ENCODE measurements at regions not wholly inside any gene's neighbourhood (a gene's known extent, or its start where the extent isn't known, plus 50 kb on each side); places are given as distances from the start of the nearest gene placed in this dataset.

DNA sequence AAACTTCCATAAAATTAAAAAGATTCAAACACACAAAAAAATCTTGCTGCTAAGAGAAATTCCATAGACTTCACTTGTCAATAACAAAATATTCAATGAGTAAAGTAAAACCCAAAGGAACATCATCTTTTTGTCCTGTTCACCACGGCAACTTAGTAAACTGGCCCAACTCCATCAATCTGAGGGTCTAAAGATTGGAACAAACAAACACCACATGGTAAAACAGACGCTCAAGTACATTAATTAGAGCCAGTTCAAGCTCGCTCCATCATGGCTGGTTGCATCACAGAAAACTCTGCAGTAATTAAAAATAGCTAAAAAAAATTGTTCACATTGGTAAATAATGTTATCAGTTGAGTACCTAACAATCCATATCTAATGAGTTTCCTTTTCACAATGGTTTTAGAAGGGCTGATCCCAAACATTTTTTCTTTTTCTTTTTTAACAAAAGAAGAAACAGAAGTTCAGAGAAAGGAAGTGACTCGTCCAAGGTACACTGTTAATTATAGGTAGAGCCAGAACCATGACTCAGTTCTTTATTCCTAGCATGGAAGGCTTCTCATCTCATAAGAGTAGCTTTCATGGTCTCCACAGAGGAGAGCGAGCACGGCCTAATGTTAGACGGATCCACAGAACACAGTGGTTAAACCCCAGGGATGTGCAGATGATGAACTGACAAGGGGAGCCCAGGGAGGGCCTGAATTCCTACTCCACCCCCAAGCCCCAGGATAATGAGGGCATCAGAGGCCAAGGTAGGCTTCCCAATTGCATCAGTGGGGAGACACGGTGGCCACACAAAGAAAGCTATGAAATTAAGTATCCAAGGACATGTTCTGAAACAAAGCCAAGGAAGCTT, 79.2 kb upstream of the ARHGEF3 start:
- POLR2A ChIA-PET, result interaction anchor here (2.8 kb wide), 1 partner anchor 36 kb away, joined by 11 read pairs; no protein-coding TSS in a partner anchor
- H3K36me3 Mint-ChIP-seq (ENCODE audit: low read depth), result peaks cover 47% of the 10 kb centered on the region
- no peaks in the 10 kb centered on the region for H3K27me3 Mint-ChIP-seq
- H3K4me3 Mint-ChIP-seq, result no peak overlapping the region
- no peaks in the 10 kb centered on the region for H3K9me3 Mint-ChIP-seq
- CTCF ChIA-PET, result no interaction called here
- no peak overlapping the region for H3K27ac Mint-ChIP-seq
- H3K4me1 Mint-ChIP-seq, result peaks cover 57% of the 10 kb centered on the region
- DNase-seq, result no peak

DNA sequence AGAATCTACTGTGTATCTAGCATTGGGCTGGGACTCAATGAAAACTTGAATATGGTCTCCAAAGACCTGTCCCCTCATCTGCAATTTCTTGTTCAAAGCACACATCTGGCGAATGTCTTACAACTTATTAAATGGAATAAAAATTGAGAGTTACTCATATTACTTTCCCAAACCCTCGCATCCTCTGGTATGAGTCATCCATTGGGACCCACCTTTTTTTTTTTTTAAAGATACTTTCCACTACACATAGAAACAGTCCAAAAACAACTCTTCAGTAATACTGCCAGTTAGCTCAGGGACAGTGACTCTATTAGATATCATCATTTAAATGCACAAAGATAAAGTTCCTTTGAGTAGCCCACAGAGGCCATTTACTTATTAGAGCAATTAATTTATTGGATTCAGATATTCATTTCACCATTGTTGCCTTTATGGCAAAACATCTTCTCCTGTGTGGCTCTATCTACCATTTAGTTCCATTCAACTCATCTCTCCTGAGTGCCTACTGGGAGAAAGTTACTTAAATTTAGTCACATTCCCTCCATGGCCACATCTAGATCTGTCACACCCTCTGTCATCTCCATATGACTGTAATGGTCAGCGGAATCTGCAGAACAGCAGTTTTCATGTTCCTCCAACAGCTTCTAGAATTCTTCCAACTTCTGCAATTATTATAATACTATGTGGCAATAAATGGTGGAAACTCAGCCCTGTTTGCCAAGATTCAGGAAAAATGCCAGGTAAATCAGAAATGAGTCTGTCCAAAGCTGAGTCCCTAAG, 77.9 kb upstream of the ARHGEF3 start:
- no peak overlapping the region for H3K4me3 Mint-ChIP-seq
- ChIA-PET CTCF (no interaction called here), POLR2A (interaction anchor here (2.8 kb wide), 1 partner anchor 38 kb away, joined by 11 read pairs; no protein-coding TSS in a partner anchor)
- DNase-seq, result no peak
- H3K4me1 Mint-ChIP-seq, result peaks cover 49% of the 10 kb centered on the region
- no peaks in the 10 kb centered on the region for H3K9me3 Mint-ChIP-seq
- H3K27ac Mint-ChIP-seq, result no peak overlapping the region
- peaks cover 38% of the 10 kb centered on the region for H3K36me3 Mint-ChIP-seq (ENCODE audit: low read depth)
- no peaks in the 10 kb centered on the region for H3K27me3 Mint-ChIP-seq

DNA sequence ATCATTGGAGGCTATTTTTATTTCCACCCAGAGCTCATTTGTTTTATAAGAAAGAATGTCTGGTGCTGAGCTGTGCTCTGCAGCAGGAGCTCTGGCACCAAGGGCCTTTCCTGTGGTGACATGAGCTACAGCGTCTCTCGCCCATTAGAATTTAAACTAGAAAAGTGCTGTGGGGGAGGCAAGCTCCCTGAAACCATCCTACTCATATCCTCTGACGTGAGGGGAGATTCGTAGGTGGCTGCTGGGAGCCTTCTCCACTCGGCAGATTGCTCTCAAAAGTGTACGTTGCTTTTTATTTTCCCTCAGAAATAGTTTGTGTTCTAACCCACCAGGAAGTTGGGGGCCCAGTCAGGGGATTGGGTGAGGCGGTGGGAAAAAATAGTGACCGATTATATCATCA, 76.3 kb upstream of the ARHGEF3 start:
- no peaks in the 10 kb centered on the region for H3K9me3 Mint-ChIP-seq
- CTCF ChIA-PET, result interaction anchor here (0.7 to 1.9 kb wide), 7 partner anchors 10 to 176 kb away, joined by 3 to 6 read pairs (median 4); partner anchors contain the start of gene ARHGEF3
- H3K36me3 Mint-ChIP-seq (ENCODE audit: low read depth), result peaks cover 34% of the 10 kb centered on the region
- H3K27ac Mint-ChIP-seq, result peak overlapping the region; percentile 51
- H3K4me3 Mint-ChIP-seq, result no peak overlapping the region
- peak; percentile 39 for DNase-seq
- POLR2A ChIA-PET, result interaction anchor here (0.8 to 1.1 kb wide), 3 partner anchors 37 to 153 kb away, joined by 3 read pairs; no protein-coding TSS in a partner anchor
- H3K27me3 Mint-ChIP-seq, result no peaks in the 10 kb centered on the region
- H3K4me1 Mint-ChIP-seq, result peaks cover 50% of the 10 kb centered on the region

GRCh38 chr3:56876916-56877315, 75.2 kb upstream of the ARHGEF3 start:
- H3K4me3 Mint-ChIP-seq, result no peak overlapping the region
- no peak for DNase-seq
- H3K4me1 Mint-ChIP-seq, result peaks cover 50% of the 10 kb centered on the region
- peaks cover 33% of the 10 kb centered on the region for H3K36me3 Mint-ChIP-seq (ENCODE audit: low read depth)
- H3K9me3 Mint-ChIP-seq, result no peaks in the 10 kb centered on the region
- ChIA-PET CTCF (interaction anchor here (1.2 to 1.9 kb wide), 2 partner anchors 9 to 11 kb away, joined by 5 to 6 read pairs; no protein-coding TSS in a partner anchor), POLR2A (interaction anchor here (1.2 kb wide), 1 partner anchor 39 kb away, joined by 4 read pairs; no protein-coding TSS in a partner anchor)
- no peak overlapping the region for H3K27ac Mint-ChIP-seq
- no peaks in the 10 kb centered on the region for H3K27me3 Mint-ChIP-seq

- peaks cover 35% of the 10 kb centered on the region for H3K4me1 Mint-ChIP-seq
Observed at GRCh38 chr3:56874269-56874668, 72.5 kb upstream of the ARHGEF3 start.

DNA sequence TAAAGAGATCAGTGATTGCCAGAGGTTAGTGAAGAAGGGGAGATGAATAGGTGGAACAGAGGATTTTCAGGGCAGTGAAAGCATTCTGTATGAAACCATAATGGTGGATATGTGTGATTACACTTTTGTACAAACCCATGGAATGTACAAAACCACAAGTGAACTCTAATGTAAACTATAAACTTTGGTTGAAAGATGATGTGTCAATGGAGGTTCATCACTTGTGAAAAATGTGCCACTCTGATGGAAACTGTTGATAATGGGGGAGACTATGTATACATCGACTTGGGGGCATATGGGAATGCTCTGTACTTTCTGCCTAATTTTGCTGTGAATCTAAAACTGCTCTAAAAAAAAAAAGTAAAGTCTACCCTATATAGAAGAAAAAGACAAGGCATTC, 68.7 kb upstream of the ARHGEF3 start:
- H3K27ac Mint-ChIP-seq, result no peak overlapping the region
- peaks cover 15% of the 10 kb centered on the region for H3K4me1 Mint-ChIP-seq
- POLR2A ChIA-PET, result interaction anchor here (0.6 to 2.3 kb wide), 2 partner anchors 46 kb away, joined by 3 to 10 read pairs; no protein-coding TSS in a partner anchor

More at GRCh38 chr3:56874269-56874668, 72.5 kb upstream of the ARHGEF3 start:
- Mint-ChIP-seq H3K27me3 (no peaks in the 10 kb centered on the region), H3K27ac (no peak overlapping the region), H3K9me3 (no peaks in the 10 kb centered on the region), H3K4me3 (no peak overlapping the region), H3K36me3 (ENCODE audit: low read depth) (peaks cover 10% of the 10 kb centered on the region)
- no peak for DNase-seq
- ChIA-PET POLR2A (no interaction called here), CTCF (no interaction called here)

GRCh38 chr3:56869157-56869889, 67.6 kb upstream of the ARHGEF3 start:
- no peak overlapping the region for H3K4me3 Mint-ChIP-seq
- CTCF ChIA-PET, result interaction anchor here (0.6 to 1.3 kb wide), 3 partner anchors 8 to 423 kb away, joined by 3 to 5 read pairs (median 3); no protein-coding TSS in a partner anchor
- DNase-seq, result no peak

More for the DNA sequence above, 68.7 kb upstream of the ARHGEF3 start:
- no peaks in the 10 kb centered on the region for H3K27me3 Mint-ChIP-seq
- CTCF ChIA-PET, result no interaction called here
- DNase-seq, result no peak
- no peak overlapping the region for H3K4me3 Mint-ChIP-seq
- peaks cover 3% of the 10 kb centered on the region for H3K36me3 Mint-ChIP-seq (ENCODE audit: low read depth)
- H3K9me3 Mint-ChIP-seq, result no peaks in the 10 kb centered on the region

GRCh38 chr3:56868706-56869105, 67.0 kb upstream of the ARHGEF3 start:
- no peak overlapping the region for H3K4me3 Mint-ChIP-seq
- H3K9me3 Mint-ChIP-seq, result no peaks in the 10 kb centered on the region
- H3K27me3 Mint-ChIP-seq, result no peaks in the 10 kb centered on the region
- ChIA-PET POLR2A (interaction anchor here (1.0 to 2.3 kb wide), 3 partner anchors 48 to 79 kb away, joined by 3 to 10 read pairs (median 6); no protein-coding TSS in a partner anchor), CTCF (interaction anchor here (0.6 to 1.3 kb wide), 2 partner anchors 9 to 422 kb away, joined by 3 to 5 read pairs; no protein-coding TSS in a partner anchor)
- H3K36me3 Mint-ChIP-seq (ENCODE audit: low read depth), result peaks cover 10% of the 10 kb centered on the region
- H3K27ac Mint-ChIP-seq, result no peak overlapping the region
- no peak for DNase-seq
- H3K4me1 Mint-ChIP-seq, result peaks cover 26% of the 10 kb centered on the region

More at GRCh38 chr3:56869157-56869889, 67.6 kb upstream of the ARHGEF3 start:
- Mint-ChIP-seq H3K4me1 (peaks cover 20% of the 10 kb centered on the region), H3K36me3 (ENCODE audit: low read depth) (peaks cover 5% of the 10 kb centered on the region), H3K27me3 (no peaks in the 10 kb centered on the region), H3K27ac (no peak overlapping the region), H3K9me3 (no peaks in the 10 kb centered on the region)
- POLR2A ChIA-PET, result interaction anchor here (1.0 to 2.3 kb wide), 3 partner anchors 47 to 79 kb away, joined by 3 to 10 read pairs (median 6); no protein-coding TSS in a partner anchor

DNA sequence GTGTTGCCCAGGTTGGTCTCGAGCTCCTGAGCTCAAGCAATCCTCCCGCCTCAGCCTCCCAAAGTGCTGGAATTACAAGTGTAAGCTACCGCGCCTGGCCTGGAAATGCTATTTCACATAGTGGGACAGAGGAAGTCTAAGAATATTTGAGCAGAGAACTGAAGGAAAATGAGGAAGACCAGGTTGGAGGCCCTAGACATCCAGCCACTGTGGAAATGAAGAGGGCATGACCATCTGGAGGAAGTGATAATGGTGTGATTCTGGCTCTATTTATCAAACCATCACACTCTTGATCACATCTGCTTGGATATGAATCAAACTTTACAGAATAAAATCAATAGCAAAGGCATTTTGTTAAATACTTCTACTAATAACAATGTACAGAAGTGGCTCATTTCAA, 65.9 kb upstream of the ARHGEF3 start:
- Mint-ChIP-seq H3K4me3 (no peak overlapping the region), H3K9me3 (no peaks in the 10 kb centered on the region), H3K36me3 (ENCODE audit: low read depth) (peaks cover 7% of the 10 kb centered on the region), H3K27me3 (no peaks in the 10 kb centered on the region), H3K4me1 (peaks cover 31% of the 10 kb centered on the region), H3K27ac (no peak overlapping the region)
- ChIA-PET POLR2A (no interaction called here), CTCF (interaction anchor here (0.6 to 1.3 kb wide), 2 partner anchors 10 to 244 kb away, joined by 3 to 5 read pairs; no protein-coding TSS in a partner anchor)
- no peak for DNase-seq

GRCh38 chr3:56864918-56865524, 63.3 kb upstream of the ARHGEF3 start:
- Mint-ChIP-seq H3K27ac (no peak overlapping the region), H3K27me3 (no peaks in the 10 kb centered on the region), H3K9me3 (no peaks in the 10 kb centered on the region), H3K36me3 (ENCODE audit: low read depth) (peaks cover 7% of the 10 kb centered on the region), H3K4me1 (peaks cover 52% of the 10 kb centered on the region), H3K4me3 (no peak overlapping the region)
- ChIA-PET CTCF (interaction anchor here (1.3 kb wide), 1 partner anchor 52 kb away, joined by 4 read pairs; no protein-coding TSS in a partner anchor), POLR2A (interaction anchor here (1.7 kb wide), 1 partner anchor 51 kb away, joined by 5 read pairs; no protein-coding TSS in a partner anchor)
- DNase-seq, result no peak

DNA sequence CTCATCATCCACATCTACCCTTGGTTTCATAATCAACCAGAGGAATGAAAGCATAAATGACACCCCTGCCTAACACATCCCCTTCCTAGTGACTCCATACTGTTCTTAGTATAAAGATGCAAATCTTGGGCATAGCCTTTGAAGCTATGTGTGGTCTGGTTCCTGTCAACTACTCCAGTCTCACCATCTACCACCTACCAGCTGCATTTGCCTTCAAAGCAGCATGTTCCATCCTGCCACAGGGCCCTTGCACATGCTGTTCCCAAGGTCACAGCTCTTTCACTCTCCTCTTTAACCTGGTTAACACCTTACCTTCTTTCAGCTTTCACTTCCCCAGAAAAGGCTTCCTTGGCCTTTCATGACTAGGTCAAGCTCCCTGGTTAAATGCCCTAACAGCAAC, 62.3 kb upstream of the ARHGEF3 start:
- ChIA-PET POLR2A (interaction anchor here (1.7 kb wide), 1 partner anchor 52 kb away, joined by 5 read pairs; no protein-coding TSS in a partner anchor), CTCF (interaction anchor here (1.3 kb wide), 1 partner anchor 52 kb away, joined by 4 read pairs; no protein-coding TSS in a partner anchor)
- no peak for DNase-seq
- H3K4me3 Mint-ChIP-seq, result no peak overlapping the region
- H3K36me3 Mint-ChIP-seq (ENCODE audit: low read depth), result peaks cover 7% of the 10 kb centered on the region
- no peaks in the 10 kb centered on the region for H3K9me3 Mint-ChIP-seq
- H3K27ac Mint-ChIP-seq, result no peak overlapping the region
- H3K27me3 Mint-ChIP-seq, result no peaks in the 10 kb centered on the region
- peaks cover 50% of the 10 kb centered on the region for H3K4me1 Mint-ChIP-seq
